Upper lobe of left lung (tissue), 6 donors: ENCODE measurements at regions not wholly inside any gene's neighbourhood (a gene's known extent, or its start where the extent isn't known, plus 50 kb on each side); places are given as distances from the start of the nearest gene placed in this dataset.

Source experiments
- ATAC-seq, 2 donors: fragments of 200-7000 bp; cut with Tn5 transposase; one replicate each; pipeline ENCODE4 v1.9.1; 2022; ENCODE audit warnings: mild to moderate bottlenecking in 2 of 2, moderate library complexity in 2 of 2; ENCODE audit not compliant: low FRiP score in 2 of 2
- DNase-seq, 2 donors: peaks; one replicate each; pipeline ENCODE4 v3.0.0-alpha.2; 2019 to 2020
- H3K27ac ChIP-seq, 4 donors: fragments of 200-600 bp; sonication (generic); one replicate each; pipeline ENCODE4 v1.5.1; 2016 to 2019
- H3K27me3 ChIP-seq, 4 donors: fragments of 200-600 bp; sonication (generic); one replicate each; pipeline ENCODE4 v1.5.1; 2017 to 2019
- H3K36me3 ChIP-seq, 4 donors: fragments of 200-600 bp; sonication (generic); one replicate each; pipeline ENCODE4 v1.5.1; 2016 to 2019
- H3K4me1 ChIP-seq, 4 donors: fragments of 200-600 bp; sonication (generic); one replicate each; pipeline ENCODE4 v1.5.1; 2018 to 2019
- H3K4me3 ChIP-seq, 4 donors: fragments of 200-600 bp; sonication (generic); one replicate each; pipeline ENCODE4 v1.5.1; 2017 to 2019; ENCODE audit warnings: mild to moderate bottlenecking in 2 of 4, moderate library complexity in 1 of 4
- H3K9me3 ChIP-seq, 4 donors: fragments of 200-600 bp; sonication (generic); one replicate each; pipeline ENCODE4 v1.5.1; 2018 to 2019
- CTCF ChIP-seq, 6 experiments: fragments of 450-650 bp in 4 of 6; fragments of 200-600 bp in 2 of 6; sonication (generic) in 2 of 6; IDR thresholded peaks; one replicate each; pipeline ENCODE4 v1.5.1; 2016 to 2019; ENCODE audit warnings: antibody characterized with exemption in 6 of 6
- EP300 ChIP-seq, 4 donors: sonication (generic); formaldehyde crosslinking; IDR thresholded peaks; one replicate each; pipeline ENCODE4 v1.5.1; 2017; ENCODE audit warnings: antibody characterized with exemption in 4 of 4, control low read depth in 2 of 4
- POLR2A ChIP-seq, 4 donors: fragments of 450-650 bp; IDR thresholded peaks; one replicate each; pipeline ENCODE4 v1.5.1; 2016 to 2017; ENCODE audit warnings: antibody characterized with exemption in 4 of 4, mild to moderate bottlenecking in 2 of 4
- POLR2AphosphoS5 ChIP-seq, 2 donors: sonication (generic); formaldehyde crosslinking; IDR thresholded peaks; one replicate each; pipeline ENCODE4 v1.5.1; 2017; ENCODE audit warnings: antibody characterized with exemption in 2 of 2
- WGBS, 2 donors: methylation state at CpG; one replicate each; pipeline ENCODE4 v1.1.5; 2017 to 2018; 5-methylcytosine and 5-hydroxymethylcytosine counted together
- donor health status: DM: no; HTN: no; CAD: no; lungs with moderate emphysema.
- donor health status: DM: no; HTN: yes; CAD: no; lungs with severe emphysema.

GRCh38 chr6:62746161-62746560 lies 460.1 kb upstream of the KHDRBS2 start:
- Histone ChIP-seq H3K4me1 (no peaks in the 10 kb centered on the region), H3K27ac (no peak overlapping the region), H3K27me3 (no peaks in the 10 kb centered on the region), H3K36me3 (no peaks in the 10 kb centered on the region), H3K4me3 (no peak overlapping the region), H3K9me3 (no peaks in the 10 kb centered on the region)
- no peak for TF ChIP-seq POLR2AphosphoS5 (IDR thresholded peaks at IDR 0.05)
- TF ChIP-seq CTCF (IDR thresholded peaks at IDR 0.05), result no peak
- no peak for TF ChIP-seq EP300 (IDR thresholded peaks at IDR 0.05)
- no peak for TF ChIP-seq POLR2A (IDR thresholded peaks at IDR 0.05)
- ATAC-seq (no peak), DNase-seq (no peak)

- Histone ChIP-seq H3K36me3 (no peaks in the 10 kb centered on the region), H3K9me3 (peaks cover 0 to 3% (median 0%) of the 10 kb centered on the region in 4 donors), H3K27ac (no peak overlapping the region), H3K4me3 (no peak overlapping the region), H3K4me1 (no peaks in the 10 kb centered on the region), H3K27me3 (no peaks in the 10 kb centered on the region)
- no peak for TF ChIP-seq EP300 (IDR thresholded peaks at IDR 0.05)
- TF ChIP-seq POLR2A (IDR thresholded peaks at IDR 0.05), result no peak
- no peak for TF ChIP-seq POLR2AphosphoS5 (IDR thresholded peaks at IDR 0.05)
- no peak for TF ChIP-seq CTCF (IDR thresholded peaks at IDR 0.05)
- peak in 1 of 2 donors; percentile 69 for ATAC-seq
- peak in 1 of 2 donors; percentile 60 for DNase-seq
- WGBS, 2 donors, result 95% methylated on average over 5 of the region's 5 CpGs; no CpG with 5 or more reads in 1 of the 2 donors
Measured at GRCh38 chr6:62740596-62740995, 454.6 kb upstream of the KHDRBS2 start.

GRCh38 chr6:62740171-62740570 lies 454.1 kb upstream of the KHDRBS2 start:
- Histone ChIP-seq H3K27ac (no peak overlapping the region), H3K4me3 (no peak overlapping the region), H3K4me1 (no peaks in the 10 kb centered on the region), H3K36me3 (no peaks in the 10 kb centered on the region), H3K9me3 (peaks cover 0 to 3% (median 0%) of the 10 kb centered on the region in 4 donors), H3K27me3 (no peaks in the 10 kb centered on the region)
- no peak for DNase-seq
- ATAC-seq, result peak; percentile 46 to 65
- TF ChIP-seq POLR2AphosphoS5 (IDR thresholded peaks at IDR 0.05), result no peak
- TF ChIP-seq POLR2A (IDR thresholded peaks at IDR 0.05), result no peak
- TF ChIP-seq CTCF (IDR thresholded peaks at IDR 0.05), result no peak
- TF ChIP-seq EP300 (IDR thresholded peaks at IDR 0.05), result no peak
- 75 to 80% methylated on average over 1 to 2 of the region's 2 CpGs for WGBS, 2 donors

GRCh38 chr6:62737792-62738191 lies 451.8 kb upstream of the KHDRBS2 start:
- Histone ChIP-seq H3K9me3 (peaks cover 0 to 3% (median 0%) of the 10 kb centered on the region in 4 donors), H3K27me3 (no peaks in the 10 kb centered on the region), H3K4me3 (no peak overlapping the region), H3K4me1 (no peaks in the 10 kb centered on the region), H3K36me3 (no peaks in the 10 kb centered on the region), H3K27ac (no peak overlapping the region)
- no peak for DNase-seq
- 79 to 82% methylated on average over 2 of the region's 2 CpGs for WGBS, 2 donors
- TF ChIP-seq EP300 (IDR thresholded peaks at IDR 0.05) (no peak), CTCF (IDR thresholded peaks at IDR 0.05) (no peak), POLR2A (IDR thresholded peaks at IDR 0.05) (no peak), POLR2AphosphoS5 (IDR thresholded peaks at IDR 0.05) (no peak)
- ATAC-seq, result no peak

- no peaks in the 10 kb centered on the region for H3K27me3 ChIP-seq
- peaks cover 0 to 4% (median 0%) of the 10 kb centered on the region in 4 donors for H3K9me3 ChIP-seq
- H3K4me1 ChIP-seq, result no peaks in the 10 kb centered on the region
- TF ChIP-seq POLR2AphosphoS5 (IDR thresholded peaks at IDR 0.05) (no peak), CTCF (IDR thresholded peaks at IDR 0.05) (no peak), POLR2A (IDR thresholded peaks at IDR 0.05) (no peak), EP300 (IDR thresholded peaks at IDR 0.05) (no peak)
- WGBS, 2 donors, result 69 to 71% methylated on average over 2 of the region's 2 CpGs
- no peak for ATAC-seq
- H3K4me3 ChIP-seq, result no peak overlapping the region
- DNase-seq, result no peak
- no peaks in the 10 kb centered on the region for H3K36me3 ChIP-seq
- no peak overlapping the region for H3K27ac ChIP-seq
Measured at GRCh38 chr6:62721408-62721807, 435.4 kb upstream of the KHDRBS2 start.
